Spleen (tissue), 7 donors: ENCODE measurements at regions not wholly inside any gene's neighbourhood (a gene's known extent, or its start where the extent isn't known, plus 50 kb on each side); places are given as distances from the start of the nearest gene placed in this dataset.
"Not testable (repeated sequence)": the region's sequence is repeated elsewhere in the genome, so short reads cannot be mapped to it uniquely, and the experiment has no call there.

Experiments used
- CTCF ChIP-seq, 11 experiments: fragments of 200-600 bp in 7 of 11; fragments of 450-650 bp in 4 of 11; sonication (generic) in 4 of 11; IDR thresholded peaks in 8 of 11; conservative IDR thresholded peaks in 3 of 11; 1 replicate in 7 of 11; 2 replicates in 4 of 11; pipeline versions ENCODE4 v1.4.0 to v1.8.0; 2016 to 2021; ENCODE audit warnings: antibody characterized with exemption in 11 of 11, inconsistent platforms in 4 of 11, mild to moderate bottlenecking in 1 of 11
- POLR2A ChIP-seq, 3 donors: fragments of 450-650 bp; IDR thresholded peaks; one replicate each; pipeline ENCODE4 v1.5.1; 2017; ENCODE audit warnings: antibody characterized with exemption in 3 of 3, mild to moderate bottlenecking in 1 of 3
- donor health status: DM: no; HTN: no; CAD: no; lungs with moderate emphysema.
- donor health status: DM: no; HTN: no; CAD: no.
- donor health status: DM: no; HTN: no; CAD: no.

GRCh38 chr1:83423382-83423781 lies 575.5 kb downstream of the TTLL7 start:
- TF ChIP-seq POLR2A (IDR thresholded peaks at IDR 0.05); CTCF (IDR thresholded peaks at IDR 0.05 in 8 of 11, conservative IDR thresholded peaks at IDR 0.05 in 3 of 11): not testable (repeated sequence)
